ENCODE measurements at regions not wholly inside any gene's neighbourhood (a gene's known extent, or its start where the extent isn't known, plus 50 kb on each side); places are given as distances from the start of the nearest gene placed in this dataset.

GRCh38 chr1:219749370-219749769, 136.5 kb upstream of the ZC3H11B start:
- TF ChIP-seq CTCF (IDR thresholded peaks at IDR 0.05) = no peak
- TF ChIP-seq POLR2A (IDR thresholded peaks at IDR 0.05; ENCODE audit: low read depth) = no peak
- TF ChIP-seq POLR2AphosphoS5 (IDR thresholded peaks at IDR 0.05) = no peak

Measured in esophagus muscularis mucosa (tissue), 3 donors.